ENCODE measurements at regions not wholly inside any gene's neighbourhood (a gene's known extent, or its start where the extent isn't known, plus 50 kb on each side); places are given as distances from the start of the nearest gene placed in this dataset.

- no peaks in the 10 kb centered on the region for H3K9me3 ChIP-seq
- 40% methylated on average over 2 of the region's 2 CpGs for WGBS (ENCODE audit: low lambda C conversion rate)
Measured at GRCh38 chr5:8954801-8955200, 591.1 kb downstream of the SEMA5A start.

DNA sequence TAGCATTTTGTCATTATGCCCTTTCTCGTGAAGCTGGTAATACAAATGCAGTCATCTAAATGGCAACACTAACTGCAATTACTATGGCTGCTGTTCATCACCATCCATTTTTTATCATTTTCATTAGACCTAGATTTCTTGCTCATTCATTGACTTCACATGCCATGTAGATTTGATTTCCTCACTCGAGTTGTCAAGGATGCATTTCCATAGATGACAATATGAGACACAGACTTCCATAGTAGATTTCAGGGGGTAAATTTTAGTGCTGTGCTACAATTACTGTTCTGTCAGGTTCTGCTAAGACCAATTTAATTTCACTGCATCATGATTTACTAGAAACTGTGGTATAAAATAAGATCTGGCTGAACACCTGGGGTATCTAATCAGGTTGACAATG is 589.2 kb downstream of the SEMA5A start:
- Histone ChIP-seq H3K4me2 (no peak overlapping the region), H3K27ac (ENCODE audit: low read depth in 2 of 2, low read length in 1 of 2) (no peak overlapping the region), H3F3A (replicated peaks; ENCODE audit: insufficient read depth) (no peaks in the 10 kb centered on the region), H3K9ac (no peak overlapping the region), H3K4me1 (ENCODE audit: control insufficient read depth in 1 of 2, insufficient read depth in 2 of 2, low read depth in 1 of 2, low read length in 1 of 2) (no peaks in the 10 kb centered on the region), H4K20me1 (ENCODE audit: insufficient read depth) (no peaks in the 10 kb centered on the region), H2AFZ (ENCODE audit: low read depth) (no peak overlapping the region), H3K79me2 (ENCODE audit: insufficient read depth) (no peaks in the 10 kb centered on the region), H3K36me3 (replicated peaks in 1 of 2; ENCODE audit: control insufficient read depth in 1 of 2, insufficient read depth in 2 of 2, low read length in 1 of 2) (no peaks in the 10 kb centered on the region), H3K9me3 (no peaks in the 10 kb centered on the region), H3K27me3 (ENCODE audit: insufficient read depth) (no peaks in the 10 kb centered on the region), H3K4me3 (ENCODE audit: low read depth in 2 of 2, low read length in 1 of 2) (no peak overlapping the region), H3K9me2 (no peaks in the 10 kb centered on the region)
- TF ChIP-seq IRF3 (IDR thresholded peaks at IDR 0.05; ENCODE audit: low read depth, low read length) (no peak), SMC3 (IDR thresholded peaks at IDR 0.05; ENCODE audit: low read depth, low read length) (no peak), CTCF (IDR thresholded peaks at IDR 0.05) (no peak), CHD2 (IDR thresholded peaks at IDR 0.05; ENCODE audit: low read length, partially characterized antibody) (no peak), YY1 (IDR thresholded peaks at IDR 0.05; ENCODE audit: low read depth) (no peak), SIN3A (IDR thresholded peaks at IDR 0.05; ENCODE audit: borderline replicate concordance, low read depth, low read length) (no peak), TEAD4 (IDR thresholded peaks at IDR 0.05; ENCODE audit: borderline replicate concordance, insufficient read depth) (no peak), TAF1 (IDR thresholded peaks at IDR 0.05; ENCODE audit: borderline replicate concordance, low read depth, low read length) (no peak)
- TF ChIP-seq, protein P1, sequence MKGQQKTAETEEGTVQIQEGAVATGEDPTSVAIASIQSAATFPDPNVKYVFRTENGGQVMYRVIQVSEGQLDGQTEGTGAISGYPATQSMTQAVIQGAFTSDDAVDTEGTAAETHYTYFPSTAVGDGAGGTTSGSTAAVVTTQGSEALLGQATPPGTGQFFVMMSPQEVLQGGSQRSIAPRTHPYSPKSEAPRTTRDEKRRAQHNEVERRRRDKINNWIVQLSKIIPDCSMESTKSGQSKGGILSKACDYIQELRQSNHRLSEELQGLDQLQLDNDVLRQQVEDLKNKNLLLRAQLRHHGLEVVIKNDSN (IDR thresholded peaks at IDR 0.05; ENCODE audit: borderline replicate concordance, low read depth): no peak
- ChIA-PET POLR2A (no interaction called here), CTCF (no interaction called here)
- WGBS (ENCODE audit: low lambda C conversion rate): 36% methylated on average over 2 of the region's 2 CpGs
- no peak for DNase-seq

More at GRCh38 chr5:8954801-8955200, 591.1 kb downstream of the SEMA5A start:
- DNase-seq: peak; percentile 3
- no peaks in the 10 kb centered on the region for H4K20me1 ChIP-seq (ENCODE audit: insufficient read depth)
- H3K9ac ChIP-seq: no peak overlapping the region
- no peak overlapping the region for H3K4me3 ChIP-seq (ENCODE audit: low read depth in 2 of 2, low read length in 1 of 2)
- no peak overlapping the region for H3K27ac ChIP-seq (ENCODE audit: low read depth in 2 of 2, low read length in 1 of 2)
- H3K36me3 ChIP-seq (replicated peaks in 1 of 2; ENCODE audit: control insufficient read depth in 1 of 2, insufficient read depth in 2 of 2, low read length in 1 of 2): no peaks in the 10 kb centered on the region
- TF ChIP-seq CHD2 (IDR thresholded peaks at IDR 0.05; ENCODE audit: low read length, partially characterized antibody) (no peak), FOXM1 (IDR thresholded peaks at IDR 0.05; ENCODE audit: low read depth) (no peak), SIN3A (IDR thresholded peaks at IDR 0.05; ENCODE audit: borderline replicate concordance, low read depth, low read length) (no peak), EP300 (IDR thresholded peaks at IDR 0.05; ENCODE audit: borderline replicate concordance in 1 of 2, low read depth in 1 of 2, low read length in 1 of 2) (no peak), CTCF (IDR thresholded peaks at IDR 0.05) (peak; percentile 44), RCOR1 (IDR thresholded peaks at IDR 0.05; ENCODE audit: low read length) (no peak), RAD21 (IDR thresholded peaks at IDR 0.05; ENCODE audit: low read length) (peak; percentile 59), NRF1 (IDR thresholded peaks at IDR 0.05; ENCODE audit: low read depth, low read length) (no peak), SMC3 (IDR thresholded peaks at IDR 0.05; ENCODE audit: low read depth, low read length) (peak; percentile 33)
- TF ChIP-seq, protein P2, sequence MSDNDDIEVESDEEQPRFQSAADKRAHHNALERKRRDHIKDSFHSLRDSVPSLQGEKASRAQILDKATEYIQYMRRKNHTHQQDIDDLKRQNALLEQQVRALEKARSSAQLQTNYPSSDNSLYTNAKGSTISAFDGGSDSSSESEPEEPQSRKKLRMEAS (IDR thresholded peaks at IDR 0.05; ENCODE audit: low read depth): no peak
- no peak overlapping the region for H2AFZ ChIP-seq (ENCODE audit: low read depth)
- H3K4me1 ChIP-seq (ENCODE audit: control insufficient read depth in 1 of 2, insufficient read depth in 2 of 2, low read depth in 1 of 2, low read length in 1 of 2): no peaks in the 10 kb centered on the region
- H3K4me2 ChIP-seq: no peak overlapping the region
- H3K9me2 ChIP-seq: no peaks in the 10 kb centered on the region
- no peaks in the 10 kb centered on the region for H3K79me2 ChIP-seq (ENCODE audit: insufficient read depth)
- no peaks in the 10 kb centered on the region for H3F3A ChIP-seq (replicated peaks; ENCODE audit: insufficient read depth)
- no peaks in the 10 kb centered on the region for H3K27me3 ChIP-seq (ENCODE audit: insufficient read depth)
- ChIA-PET CTCF (interaction anchor here (1.0 to 1.8 kb wide), 2 partner anchors 589 to 1192 kb away, joined by 3 to 4 read pairs; no protein-coding TSS in a partner anchor), POLR2A (no interaction called here)

Data from SK-N-SH (cell line).